ENCODE measurements at regions not wholly inside any gene's neighbourhood (a gene's known extent, or its start where the extent isn't known, plus 50 kb on each side); places are given as distances from the start of the nearest gene placed in this dataset.

- Histone ChIP-seq H3K27me3 (no peaks in the 10 kb centered on the region), H3K36me3 (no peaks in the 10 kb centered on the region), H3K9me3 (no peaks in the 10 kb centered on the region), H3K4me1 (ENCODE audit: insufficient read depth) (peaks cover 6% of the 10 kb centered on the region), H3K27ac (peak overlapping the region in 1 of 2 donors; percentile 17), H3K4me3 (no peak overlapping the region)
- intact Hi-C loops (cut with DNase I), result no loop called here
- DNase-seq, result peak; percentile 32 to 63 (median 47)
- TF ChIP-seq EP300 (IDR thresholded peaks at IDR 0.05) (no peak), POLR2A (IDR thresholded peaks at IDR 0.05) (no peak), CTCF (IDR thresholded peaks at IDR 0.05) (no peak)
- 6 to 10% (median 6%) methylated on average over 13 of the region's 13 CpGs for WGBS, 3 donors
These were observed 164.7 kb downstream of the KATNAL1 start for GRCh38 chr13:30142486-30143211.

- Histone ChIP-seq H3K4me3 (no peak overlapping the region), H3K27me3 (no peaks in the 10 kb centered on the region), H3K27ac (no peak overlapping the region), H3K36me3 (no peaks in the 10 kb centered on the region), H3K9me3 (no peaks in the 10 kb centered on the region), H3K4me1 (ENCODE audit: insufficient read depth) (peaks cover 6% of the 10 kb centered on the region)
- 67 to 69% (median 68%) methylated on average over 6 of the region's 6 CpGs for WGBS, 3 donors
- TF ChIP-seq EP300 (IDR thresholded peaks at IDR 0.05) (no peak), CTCF (IDR thresholded peaks at IDR 0.05) (no peak), POLR2A (IDR thresholded peaks at IDR 0.05) (no peak)
- intact Hi-C loops (cut with DNase I), result no loop called here
- no peak for DNase-seq
These were observed 165.4 kb downstream of the KATNAL1 start for GRCh38 chr13:30141775-30142485.

GRCh38 chr13:30140973-30141372, 166.4 kb downstream of the KATNAL1 start:
- no peak for TF ChIP-seq CTCF (IDR thresholded peaks at IDR 0.05)
- TF ChIP-seq POLR2A (IDR thresholded peaks at IDR 0.05), result no peak
- WGBS, 3 donors, result 91 to 98% (median 96%) methylated on average over 12 of the region's 12 CpGs
- Histone ChIP-seq H3K9me3 (no peaks in the 10 kb centered on the region), H3K4me1 (ENCODE audit: insufficient read depth) (peaks cover 6% of the 10 kb centered on the region), H3K36me3 (no peaks in the 10 kb centered on the region), H3K27ac (no peak overlapping the region), H3K27me3 (no peaks in the 10 kb centered on the region), H3K4me3 (no peak overlapping the region)
- intact Hi-C loops (cut with DNase I), result no loop called here
- DNase-seq, result no peak

GRCh38 chr13:30138511-30138910, 168.8 kb downstream of the KATNAL1 start:
- Histone ChIP-seq H3K27ac (no peak overlapping the region), H3K4me1 (ENCODE audit: insufficient read depth) (peaks cover 6% of the 10 kb centered on the region), H3K9me3 (no peaks in the 10 kb centered on the region), H3K27me3 (no peaks in the 10 kb centered on the region), H3K4me3 (no peak overlapping the region), H3K36me3 (no peaks in the 10 kb centered on the region)
- TF ChIP-seq POLR2A (IDR thresholded peaks at IDR 0.05) (no peak), EP300 (IDR thresholded peaks at IDR 0.05) (no peak), CTCF (IDR thresholded peaks at IDR 0.05) (no peak)
- 77 to 85% (median 79%) methylated on average over 8 of the region's 8 CpGs for WGBS, 3 donors
- intact Hi-C loops (cut with DNase I), result loop anchor here in 3 of 4 donors (5.0 to 10.0 kb wide), 4 partner anchors 196 to 726 kb away; partner anchors contain the start of gene HMGB1 (in 1 of the 3)
- no peak for DNase-seq
